ENCODE measurements at regions not wholly inside any gene's neighbourhood (a gene's known extent, or its start where the extent isn't known, plus 50 kb on each side); places are given as distances from the start of the nearest gene placed in this dataset.

DNA sequence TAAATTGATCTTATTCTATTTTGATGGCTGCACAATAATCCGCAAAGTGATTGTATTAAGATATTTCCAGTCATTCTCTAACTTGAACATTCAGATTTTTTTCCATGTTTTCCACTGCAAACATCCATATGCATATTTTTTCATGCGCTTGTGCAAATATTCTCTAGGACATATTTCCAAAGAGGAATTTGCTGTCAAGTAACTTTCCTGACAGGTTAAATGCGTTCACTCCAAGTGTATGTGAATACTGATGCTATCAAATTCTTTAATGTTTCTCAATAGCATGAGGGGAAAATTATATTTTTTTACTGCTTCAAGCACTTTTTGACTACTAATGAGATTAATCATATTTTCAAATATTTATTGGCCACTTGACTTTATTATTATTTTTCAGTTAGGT is 135.3 kb upstream of the LGR5 start:
- Histone ChIP-seq H4K91ac (ENCODE audit: insufficient read depth, low read depth, low read length) (no peak overlapping the region), H2BK5ac (ENCODE audit: low read depth, low read length, poor library complexity, severe bottlenecking) (no peak overlapping the region), H2AK9ac (replicated peaks; ENCODE audit: low read depth, low read length, poor library complexity) (no peak overlapping the region), H4K20me1 (ENCODE audit: insufficient read depth, low read length) (no peaks in the 10 kb centered on the region), H3K27ac (ENCODE audit: insufficient read depth, low read length) (no peak overlapping the region), H2BK20ac (ENCODE audit: low read depth, low read length) (no peak overlapping the region), H3K27me3 (ENCODE audit: control insufficient read depth, insufficient read depth, low read length) (no peaks in the 10 kb centered on the region), H3K4ac (ENCODE audit: low read depth, low read length) (no peak overlapping the region), H3K9me1 (ENCODE audit: insufficient read depth, low read length) (no peaks in the 10 kb centered on the region), H3K4me2 (ENCODE audit: low read depth, low read length) (no peak overlapping the region), H3K36me3 (ENCODE audit: control insufficient read depth, insufficient read depth, low read length) (no peaks in the 10 kb centered on the region), H3K9ac (ENCODE audit: low read depth, low read length) (no peak overlapping the region), H3K4me1 (ENCODE audit: control insufficient read depth, insufficient read depth, low read length) (no peaks in the 10 kb centered on the region), H3K14ac (replicated peaks; ENCODE audit: low read depth, low read length) (no peak overlapping the region), H3K4me3 (ENCODE audit: insufficient read depth, low read depth, low read length) (no peak overlapping the region), H2AK5ac (ENCODE audit: low read depth, low read length) (no peak overlapping the region), H2AFZ (replicated peaks; ENCODE audit: low read length, poor library complexity) (no peak overlapping the region), H3K18ac (ENCODE audit: low read depth, low read length) (no peak overlapping the region), H2BK15ac (ENCODE audit: low read depth, low read length) (no peak overlapping the region), H3K79me1 (ENCODE audit: low read depth in 1 of 2, low read length in 2 of 2) (no peaks in the 10 kb centered on the region), H3K9me3 (ENCODE audit: control insufficient read depth, insufficient read depth, low read length) (no peaks in the 10 kb centered on the region; the same call in 1 of the 2 replicates), H4K5ac (ENCODE audit: low read depth, low read length) (no peak overlapping the region), H4K8ac (ENCODE audit: low read depth in 2 of 2, low read length in 2 of 2) (no peak overlapping the region), H3K56ac (ENCODE audit: extremely low read depth, insufficient read depth, low read length) (no peak overlapping the region), H2BK120ac (ENCODE audit: low read depth, low read length) (no peak overlapping the region), H3K23ac (ENCODE audit: low read depth, low read length) (no peak overlapping the region)
- ATAC-seq (ENCODE audit: low read depth): no peak
- no CpG with 5 or more reads among the region's 3 CpGs for WGBS, 2 experiments (ENCODE audit: extremely low coverage in 2 of 2, insufficient read length in 1 of 2)
- intact Hi-C loops (cut with micrococcal nuclease): no loop called here
- CTCF ChIA-PET: no interaction called here
- TF ChIP-seq RFX5 (IDR thresholded peaks at IDR 0.05; ENCODE audit: low read depth, low read length): no peak
- no peak for TF ChIP-seq MAFK (IDR thresholded peaks at IDR 0.05; ENCODE audit: low read depth, low read length)
- no peak for TF ChIP-seq NFE2L2 (IDR thresholded peaks at IDR 0.05; ENCODE audit: low read depth, low read length)
- TF ChIP-seq RAD21 (IDR thresholded peaks at IDR 0.05; ENCODE audit: low read length): no peak
- TF ChIP-seq, protein P1, sequence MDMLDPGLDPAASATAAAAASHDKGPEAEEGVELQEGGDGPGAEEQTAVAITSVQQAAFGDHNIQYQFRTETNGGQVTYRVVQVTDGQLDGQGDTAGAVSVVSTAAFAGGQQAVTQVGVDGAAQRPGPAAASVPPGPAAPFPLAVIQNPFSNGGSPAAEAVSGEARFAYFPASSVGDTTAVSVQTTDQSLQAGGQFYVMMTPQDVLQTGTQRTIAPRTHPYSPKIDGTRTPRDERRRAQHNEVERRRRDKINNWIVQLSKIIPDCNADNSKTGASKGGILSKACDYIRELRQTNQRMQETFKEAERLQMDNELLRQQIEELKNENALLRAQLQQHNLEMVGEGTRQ (IDR thresholded peaks at IDR 0.05; ENCODE audit: low read depth, low read length): no peak
- POLR2A ChIA-PET (ENCODE audit: unreplicated experiment): no interaction called here
- dilution Hi-C loops (cut with HindIII; ENCODE audit: low sequenced_read_pairs, unreplicated experiment): no loop called here
- no TSS peak for BruUV-seq (replicated peaks)
- DNase-seq: no peak
- in situ Hi-C loops (cut with MboI; ENCODE audit: low sequenced_read_pairs): no loop called here

Data from IMR-90 (cell line).